HG03139 (cell line): ENCODE measurements at regions not wholly inside any gene's neighbourhood (a gene's known extent, or its start where the extent isn't known, plus 50 kb on each side); places are given as distances from the start of the nearest gene placed in this dataset.

Experiments
- ATAC-seq: cut with Tn5 transposase; IDR thresholded peaks from one replicate; pipeline ENCODE4 v1.9.1; 2021; ENCODE audit not compliant: unreplicated experiment

GRCh38 chr3:181457190-181457589 lies 254.5 kb upstream of the SOX2 start:
- no peak for ATAC-seq

- ATAC-seq = no peak
These were observed 256.4 kb upstream of the SOX2 start for GRCh38 chr3:181455276-181455675.

GRCh38 chr3:181454451-181455027 lies 257.2 kb upstream of the SOX2 start:
- ATAC-seq = no peak

GRCh38 chr3:181446741-181447140 lies 265.0 kb upstream of the SOX2 start:
- ATAC-seq = no peak

- ATAC-seq = no peak
These were observed 269.7 kb upstream of the SOX2 start for GRCh38 chr3:181442066-181442465.

- ATAC-seq = no peak
These were observed 278.7 kb upstream of the SOX2 start for GRCh38 chr3:181432992-181433391.

GRCh38 chr3:181431748-181432147 lies 280.0 kb upstream of the SOX2 start:
- ATAC-seq = no peak

GRCh38 chr3:181425074-181425473 lies 286.7 kb upstream of the SOX2 start:
- no peak for ATAC-seq

- no peak for ATAC-seq
These were observed 293.5 kb upstream of the SOX2 start for GRCh38 chr3:181418233-181418632.

GRCh38 chr3:181417748-181418147 lies 294.0 kb upstream of the SOX2 start:
- no peak for ATAC-seq

GRCh38 chr3:181410870-181411269 lies 300.9 kb upstream of the SOX2 start:
- ATAC-seq = no peak

GRCh38 chr3:181403876-181404660 lies 307.7 kb upstream of the SOX2 start:
- no peak for ATAC-seq

GRCh38 chr3:181402347-181402746 lies 309.4 kb upstream of the SOX2 start:
- no peak for ATAC-seq

- ATAC-seq = no peak
These were observed 326.8 kb upstream of the SOX2 start for GRCh38 chr3:181384970-181385369.

- ATAC-seq = no peak
These were observed 328.0 kb upstream of the SOX2 start for GRCh38 chr3:181383760-181384159.

- ATAC-seq = no peak
These were observed 328.5 kb upstream of the SOX2 start for GRCh38 chr3:181383201-181383600.

GRCh38 chr3:181382656-181383055 lies 329.1 kb upstream of the SOX2 start:
- ATAC-seq = no peak

GRCh38 chr3:181379278-181379677 lies 332.4 kb upstream of the SOX2 start:
- no peak for ATAC-seq

GRCh38 chr3:181369637-181370036 lies 342.1 kb upstream of the SOX2 start:
- ATAC-seq = no peak

- no peak for ATAC-seq
These were observed 348.5 kb upstream of the SOX2 start for GRCh38 chr3:181363231-181363630.

- no peak for ATAC-seq
These were observed 349.3 kb upstream of the SOX2 start for GRCh38 chr3:181362378-181362777.

- peak; percentile 76 for ATAC-seq
These were observed 353.2 kb upstream of the SOX2 start for GRCh38 chr3:181358562-181358961.

GRCh38 chr3:181358060-181358459 lies 353.7 kb upstream of the SOX2 start:
- ATAC-seq = no peak
